ENCODE measurements at regions not wholly inside any gene's neighbourhood (a gene's known extent, or its start where the extent isn't known, plus 50 kb on each side); places are given as distances from the start of the nearest gene placed in this dataset.

DNA sequence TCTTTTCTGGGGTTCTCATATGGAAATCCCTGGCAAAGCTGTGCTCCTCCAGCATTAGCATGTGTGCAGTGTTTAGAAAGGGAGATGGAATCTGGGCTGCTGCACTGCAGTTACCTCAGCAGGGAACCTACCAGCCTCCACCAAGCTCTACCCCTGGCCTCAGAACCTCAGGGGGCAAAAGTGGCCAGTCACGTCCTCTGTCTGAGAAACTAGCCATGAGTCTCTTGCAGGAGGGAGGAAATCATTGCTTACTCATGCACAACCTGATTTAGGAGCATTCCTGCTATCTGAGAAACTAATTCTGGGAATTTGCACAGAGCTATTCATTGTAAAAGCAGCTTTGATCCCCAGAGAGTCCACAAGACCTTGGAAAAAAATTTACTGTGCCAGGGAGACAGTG, 80.6 kb upstream of the IPO9 start:
- DNase-seq (ENCODE audit: low read depth in 2 of 2) = no peak

DNA sequence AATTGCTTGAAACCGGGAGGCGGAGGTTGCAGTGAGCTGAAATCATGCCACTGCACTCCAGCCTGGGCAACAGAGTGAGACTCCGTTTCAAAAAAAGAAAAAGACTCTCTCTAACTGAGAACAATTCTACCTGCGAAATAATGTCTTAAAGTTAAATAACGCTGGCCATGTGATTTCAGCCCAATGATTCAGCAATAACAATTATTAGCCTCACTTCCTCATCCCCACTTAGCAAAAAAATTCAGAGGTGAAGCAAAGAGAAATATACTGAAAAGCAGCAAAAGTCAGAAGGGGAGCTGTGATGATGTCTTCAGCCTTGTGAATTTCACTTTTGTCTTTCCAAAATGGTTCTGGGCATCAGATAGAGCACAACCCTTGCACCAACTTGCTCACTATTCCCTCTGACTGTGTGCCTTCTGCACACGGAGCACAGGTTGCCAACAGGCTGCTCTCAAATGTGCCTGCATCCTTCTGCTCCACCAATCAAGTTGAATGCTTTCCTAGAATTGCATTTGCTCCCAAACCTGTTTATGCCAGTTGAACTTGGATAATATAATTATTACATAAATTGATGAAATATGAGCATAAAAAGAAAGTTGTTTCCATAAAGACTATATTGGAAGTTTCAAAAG, 79.8 kb upstream of the IPO9 start:
- no peak for DNase-seq (ENCODE audit: low read depth in 2 of 2)

- no peak for DNase-seq (ENCODE audit: low read depth in 2 of 2)
Measured at GRCh38 chr1:201750120-201750519, 78.8 kb upstream of the IPO9 start.

DNA sequence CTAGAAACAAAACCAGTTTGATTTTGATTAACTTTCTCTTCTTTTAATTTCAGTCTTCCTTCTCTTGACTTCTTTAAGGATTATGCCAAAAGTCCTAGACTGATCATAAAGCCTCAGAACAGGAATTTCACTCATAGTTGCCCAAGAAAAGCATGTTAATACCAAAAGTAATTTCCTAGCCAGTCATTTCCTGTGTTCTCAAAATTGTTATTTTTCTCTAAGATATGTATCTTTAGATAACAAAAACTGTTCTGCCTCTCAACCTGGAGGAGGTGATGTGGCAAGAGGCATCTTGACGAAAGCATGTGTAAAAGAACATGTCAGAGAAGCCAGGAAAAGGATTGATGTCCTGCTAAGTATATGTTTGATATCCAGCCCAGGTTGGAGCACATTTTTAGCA, 78.0 kb upstream of the IPO9 start:
- DNase-seq (ENCODE audit: low read depth in 2 of 2) = no peak

DNA sequence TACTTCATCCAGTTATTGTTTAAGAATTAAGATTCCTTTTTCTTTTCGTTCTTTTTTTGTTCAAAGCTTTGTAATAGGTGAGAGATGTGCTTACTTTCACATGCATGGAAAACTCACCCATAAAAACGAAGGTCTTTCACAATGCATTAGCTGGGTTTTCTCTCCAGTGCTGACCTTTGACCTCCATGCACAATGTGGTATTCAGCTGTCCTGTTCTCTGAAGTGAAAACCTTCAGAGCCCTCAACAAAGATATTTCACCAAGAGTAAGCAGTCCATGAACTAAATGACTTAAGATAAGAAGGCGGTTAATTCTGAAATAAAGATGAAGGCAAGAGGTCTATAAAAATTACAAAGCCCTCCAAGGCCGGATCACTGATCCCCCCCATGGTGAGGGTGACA, 77.1 kb upstream of the IPO9 start:
- no peak for DNase-seq (ENCODE audit: low read depth in 2 of 2)

- no peak for DNase-seq (ENCODE audit: low read depth in 2 of 2)
Measured at GRCh38 chr1:201752333-201752732, 76.6 kb upstream of the IPO9 start.

GRCh38 chr1:201753492-201753891, 75.5 kb upstream of the IPO9 start:
- no peak for DNase-seq (ENCODE audit: low read depth in 2 of 2)

- no peak for DNase-seq (ENCODE audit: low read depth in 2 of 2)
Measured at GRCh38 chr1:201754353-201754752, 74.6 kb upstream of the IPO9 start.

DNA sequence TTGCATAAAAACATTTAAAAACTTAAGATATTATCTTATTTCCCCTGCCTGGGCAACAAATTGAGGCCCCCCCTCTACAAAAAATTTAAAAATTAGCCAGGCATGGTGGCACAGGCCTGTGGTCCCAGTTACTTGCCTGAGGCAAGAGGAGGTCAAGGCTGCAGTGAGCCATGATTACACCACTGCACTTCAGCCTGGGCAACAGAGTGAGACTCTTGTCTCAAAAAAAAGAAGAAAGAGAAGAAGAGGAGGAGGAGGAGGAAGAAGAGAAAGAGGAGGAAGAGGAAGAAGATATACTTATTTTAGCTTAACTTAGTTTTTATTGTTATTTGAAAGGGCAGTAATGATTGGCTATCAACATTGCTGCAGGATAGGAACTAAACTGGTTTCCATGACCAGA, 73.8 kb upstream of the IPO9 start:
- DNase-seq (ENCODE audit: low read depth in 2 of 2) = no peak

GRCh38 chr1:201756406-201756805, 72.6 kb upstream of the IPO9 start:
- DNase-seq (ENCODE audit: low read depth in 2 of 2) = no peak

GRCh38 chr1:201758499-201759050, 70.4 kb upstream of the IPO9 start:
- DNase-seq (ENCODE audit: low read depth in 2 of 2) = no peak

DNA sequence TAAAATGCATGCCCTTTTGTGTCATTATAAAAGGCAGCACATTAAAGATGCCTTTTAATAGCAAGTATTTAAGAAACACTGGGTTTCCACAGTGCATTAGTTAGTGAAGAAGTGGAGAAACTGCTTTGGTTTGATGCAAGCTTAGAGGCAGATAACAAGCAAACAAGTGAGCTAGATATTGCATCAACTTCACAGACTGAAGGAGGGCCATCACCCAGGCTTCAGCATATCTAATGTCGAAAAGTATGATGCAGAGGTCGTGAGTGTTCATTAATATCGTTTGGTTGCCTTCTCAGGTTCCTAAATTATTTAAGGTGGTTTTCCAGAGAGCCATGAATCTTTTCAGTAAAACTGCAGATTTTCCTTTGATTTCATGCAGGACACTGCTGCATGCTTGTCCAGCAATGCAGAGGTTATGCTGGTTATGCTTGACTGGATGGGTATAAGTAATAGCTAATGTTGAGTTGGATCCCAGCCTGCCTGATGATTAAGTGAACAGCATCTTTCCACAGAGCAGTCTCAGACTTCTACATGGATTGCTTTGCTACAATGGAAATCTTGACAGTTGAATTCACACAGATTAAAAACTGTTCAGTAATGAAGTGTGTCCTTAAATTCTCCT, 69.7 kb upstream of the IPO9 start:
- DNase-seq (ENCODE audit: low read depth in 2 of 2) = no peak

- DNase-seq (ENCODE audit: low read depth in 2 of 2) = no peak
Measured at GRCh38 chr1:201760516-201760915, 68.4 kb upstream of the IPO9 start.

DNA sequence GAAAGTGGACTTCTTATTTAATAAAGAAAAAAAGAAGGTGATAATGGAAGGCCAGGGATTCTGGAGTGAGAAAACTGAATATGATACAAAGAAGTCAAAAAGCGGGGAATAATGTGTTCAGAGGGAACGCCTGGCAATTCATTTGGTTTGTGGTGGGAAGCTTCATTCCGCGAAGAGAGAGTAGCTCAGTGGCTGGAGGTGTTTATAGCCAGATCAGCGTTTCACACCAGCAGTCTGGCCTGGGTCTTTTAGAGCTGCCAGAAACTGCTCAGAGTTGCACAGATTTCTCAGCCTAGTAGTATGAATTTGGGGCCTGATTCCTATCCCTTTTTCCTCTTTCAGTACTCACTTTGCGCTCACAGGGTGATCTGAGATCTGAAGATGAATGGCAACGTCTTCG, 67.8 kb upstream of the IPO9 start:
- no peak for DNase-seq (ENCODE audit: low read depth in 2 of 2)

DNA sequence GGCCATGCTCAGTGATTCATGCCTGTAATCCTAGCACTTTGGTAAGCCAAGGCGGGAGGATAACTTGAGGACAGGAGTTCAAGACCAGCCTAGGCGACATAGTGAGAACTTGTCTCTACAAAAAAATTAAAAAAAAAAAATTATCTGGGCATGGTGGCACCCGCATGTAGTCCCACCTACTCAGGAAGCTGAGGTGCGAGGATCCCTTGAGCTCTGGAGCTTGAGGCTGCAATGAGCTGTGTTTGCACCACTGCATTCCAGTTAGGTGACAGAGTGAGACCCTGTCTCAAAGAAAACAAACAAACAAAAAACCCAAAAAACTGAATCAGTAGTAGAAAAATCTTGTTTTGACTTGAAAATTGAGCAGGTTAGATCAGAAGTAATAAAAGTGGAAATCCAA, 67.1 kb upstream of the IPO9 start:
- no peak for DNase-seq (ENCODE audit: low read depth in 2 of 2)

DNA sequence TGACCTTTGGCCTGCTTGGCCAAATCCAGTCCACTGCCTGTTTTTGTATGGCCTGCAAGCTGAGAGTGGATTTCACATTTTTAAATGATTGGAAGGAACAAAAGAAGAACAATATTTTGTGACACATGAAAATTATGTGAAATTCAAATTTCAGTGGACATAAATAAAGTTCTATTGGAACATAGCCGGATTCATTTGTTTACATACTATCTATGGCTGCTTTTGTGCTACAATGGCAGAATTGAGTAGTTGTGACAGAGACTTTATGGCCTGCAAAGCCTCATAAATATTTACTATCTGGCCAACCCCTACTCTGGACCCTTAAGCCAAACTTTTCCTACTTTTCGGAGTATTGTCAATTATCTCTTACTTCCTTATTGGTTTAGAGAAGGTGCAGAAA, 66.6 kb upstream of the IPO9 start:
- DNase-seq (ENCODE audit: low read depth in 2 of 2) = no peak

DNA sequence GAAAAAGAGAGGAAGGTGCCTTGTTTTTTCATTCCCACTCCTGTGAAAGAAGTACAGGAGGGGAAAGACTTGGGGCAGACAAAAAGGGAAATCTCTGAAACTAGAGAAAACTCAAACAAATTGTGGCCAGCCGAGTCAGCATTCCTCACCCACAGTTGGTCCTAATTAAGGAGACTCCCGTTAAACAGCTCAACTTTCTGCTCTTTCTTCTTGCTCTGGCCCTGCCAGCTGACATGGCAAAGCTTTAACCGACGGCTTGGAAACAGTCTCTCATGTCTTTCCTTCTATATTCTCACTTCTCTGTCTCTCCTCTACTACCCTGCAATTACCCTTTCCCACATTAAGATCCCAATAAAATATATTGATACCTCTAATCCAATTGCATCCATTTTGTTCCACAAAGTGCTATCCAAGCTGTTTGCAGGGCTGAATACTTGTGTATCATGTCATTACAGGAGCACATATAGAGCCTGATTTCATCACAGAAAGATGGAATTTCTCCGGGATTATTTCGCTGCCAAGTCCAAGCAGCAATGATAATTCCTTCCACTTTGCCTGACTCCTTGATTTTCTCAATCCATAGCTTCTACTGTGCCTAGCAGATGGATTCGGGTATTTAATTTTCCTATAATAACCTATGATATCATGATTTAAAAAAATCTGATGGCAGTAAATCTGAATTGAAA, 65.4 kb upstream of the IPO9 start:
- DNase-seq (ENCODE audit: low read depth in 2 of 2) = no peak

- no peak for DNase-seq (ENCODE audit: low read depth in 2 of 2)
Measured at GRCh38 chr1:201764166-201764565, 64.8 kb upstream of the IPO9 start.

- DNase-seq (ENCODE audit: low read depth in 2 of 2) = no peak
Measured at GRCh38 chr1:201764579-201764978, 64.4 kb upstream of the IPO9 start.

DNA sequence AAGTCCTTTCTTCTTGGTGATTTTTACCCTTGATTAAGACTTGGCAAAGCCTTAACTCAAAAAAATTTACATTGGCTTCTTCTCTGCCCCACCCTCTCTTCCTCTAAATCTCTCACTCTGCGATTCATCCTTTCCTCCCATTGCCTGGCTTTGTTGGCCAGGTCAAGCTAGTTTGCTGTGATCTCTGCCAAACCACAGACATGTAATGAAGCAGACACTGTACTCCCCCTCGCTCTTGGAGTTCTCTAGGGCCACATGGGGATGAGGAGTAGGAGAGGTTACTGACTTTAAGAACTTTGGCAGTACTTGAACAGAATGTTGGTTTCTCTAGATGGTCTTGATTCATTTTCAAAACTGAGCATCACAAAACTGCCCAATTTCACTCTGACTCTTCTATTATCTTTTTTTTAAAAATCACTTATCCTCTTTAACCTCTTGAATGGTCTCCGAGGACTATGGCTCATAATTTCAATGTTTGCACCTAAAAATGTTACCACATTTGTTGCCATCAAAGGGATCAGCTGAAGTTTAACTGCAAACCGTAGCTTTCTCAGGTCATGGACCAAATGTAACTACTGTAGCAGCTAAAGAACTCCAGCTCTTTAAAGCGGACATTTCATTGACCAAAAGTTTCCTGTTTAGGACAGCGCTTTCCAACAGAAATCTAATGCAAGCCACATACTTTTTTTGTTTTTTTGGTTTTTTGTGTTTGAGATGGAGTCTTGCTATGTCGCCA, 62.7 kb upstream of the IPO9 start:
- no peak for DNase-seq (ENCODE audit: low read depth in 2 of 2)

DNA sequence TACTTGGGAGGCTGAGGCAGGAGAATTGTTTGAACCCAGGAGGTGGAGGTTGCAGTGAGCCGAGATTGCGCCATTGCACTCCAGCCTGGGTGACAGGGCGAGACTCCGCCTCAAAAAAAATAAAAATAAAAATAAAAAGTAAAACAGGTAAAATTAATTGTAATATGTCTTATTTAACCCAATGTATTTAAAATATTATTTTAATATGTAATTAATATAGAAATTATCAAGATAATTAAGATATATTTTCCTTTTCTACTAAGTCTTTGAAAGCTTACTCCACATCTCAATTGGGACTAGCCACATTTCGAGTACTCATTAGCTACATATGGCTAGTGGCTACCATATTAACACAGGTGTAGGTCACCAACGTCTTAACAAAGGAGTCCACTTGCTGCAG, 61.6 kb upstream of the IPO9 start:
- DNase-seq (ENCODE audit: low read depth in 2 of 2) = no peak

- DNase-seq (ENCODE audit: low read depth in 2 of 2) = no peak
Measured at GRCh38 chr1:201769072-201769471, 59.9 kb upstream of the IPO9 start.

DNA sequence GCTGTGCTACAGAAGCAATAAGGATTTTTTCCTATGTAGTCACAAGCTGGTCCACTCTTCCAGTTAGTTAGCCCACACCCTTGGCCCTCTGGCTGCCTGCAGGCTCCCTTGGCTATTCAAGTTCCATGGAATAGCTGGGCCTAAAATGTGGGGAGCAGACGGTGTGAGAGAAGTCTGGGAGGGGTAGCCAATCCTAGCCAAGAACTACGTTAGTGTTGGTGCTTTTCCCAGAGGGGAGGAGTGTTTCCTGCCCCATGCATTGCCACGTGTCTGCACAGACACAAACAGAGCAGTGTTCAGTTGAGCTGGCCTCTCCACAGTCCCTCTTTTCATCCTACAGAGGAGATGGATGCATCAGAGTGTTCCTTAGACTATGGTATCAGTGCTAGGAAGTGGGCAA, 59.0 kb upstream of the IPO9 start:
- DNase-seq (ENCODE audit: low read depth in 2 of 2) = no peak
